Vagina (tissue), 2 donors: ENCODE measurements at regions not wholly inside any gene's neighbourhood (a gene's known extent, or its start where the extent isn't known, plus 50 kb on each side); places are given as distances from the start of the nearest gene placed in this dataset.

Experiments
- POLR2A ChIP-seq, 2 donors: fragments of 450-650 bp; IDR thresholded peaks; one replicate each; pipeline ENCODE4 v1.6.1; 2017; ENCODE audit warnings: antibody characterized with exemption in 2 of 2, mild to moderate bottlenecking in 2 of 2, moderate library complexity in 2 of 2
- POLR2AphosphoS5 ChIP-seq, 2 donors: sonication (generic); formaldehyde crosslinking; IDR thresholded peaks; one replicate each; pipeline ENCODE4 v1.9.0; 2017; ENCODE audit warnings: antibody characterized with exemption in 2 of 2, mild to moderate bottlenecking in 2 of 2, low read depth in 1 of 2; ENCODE audit not compliant: insufficient read depth in 1 of 2
- TF ChIP-seq, protein P1 (sequence below), 3 experiments: fragments of 450-650 bp in 2 of 3; fragments of 200-600 bp in 1 of 3; sonication (generic) in 1 of 3; IDR thresholded peaks; one replicate each; pipeline ENCODE4 v1.5.1; 2017 to 2019; ENCODE audit warnings: antibody characterized with exemption in 3 of 3, mild to moderate bottlenecking in 2 of 3, moderate library complexity in 2 of 3

DNA sequence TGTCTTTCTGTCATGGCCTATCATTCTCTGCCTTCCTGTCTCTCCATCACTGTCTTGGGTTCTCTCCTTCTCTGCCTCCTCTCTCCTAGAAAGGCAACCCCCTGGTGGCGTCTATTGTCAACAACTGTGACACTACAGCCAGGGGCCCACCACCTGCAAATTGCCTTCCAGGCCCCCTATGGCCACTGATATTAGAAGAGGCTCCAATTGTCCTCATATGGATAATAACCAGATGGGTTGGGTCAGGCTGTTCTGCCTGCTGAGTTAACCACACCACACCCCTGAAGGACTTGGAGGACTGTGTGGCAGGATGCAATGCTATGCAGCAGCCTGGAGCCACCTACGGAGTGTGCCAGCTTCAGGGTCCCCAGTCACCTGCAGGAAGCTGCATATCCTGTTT, 665.0 kb downstream of the NTRK3 start:
- TF ChIP-seq, protein P1, sequence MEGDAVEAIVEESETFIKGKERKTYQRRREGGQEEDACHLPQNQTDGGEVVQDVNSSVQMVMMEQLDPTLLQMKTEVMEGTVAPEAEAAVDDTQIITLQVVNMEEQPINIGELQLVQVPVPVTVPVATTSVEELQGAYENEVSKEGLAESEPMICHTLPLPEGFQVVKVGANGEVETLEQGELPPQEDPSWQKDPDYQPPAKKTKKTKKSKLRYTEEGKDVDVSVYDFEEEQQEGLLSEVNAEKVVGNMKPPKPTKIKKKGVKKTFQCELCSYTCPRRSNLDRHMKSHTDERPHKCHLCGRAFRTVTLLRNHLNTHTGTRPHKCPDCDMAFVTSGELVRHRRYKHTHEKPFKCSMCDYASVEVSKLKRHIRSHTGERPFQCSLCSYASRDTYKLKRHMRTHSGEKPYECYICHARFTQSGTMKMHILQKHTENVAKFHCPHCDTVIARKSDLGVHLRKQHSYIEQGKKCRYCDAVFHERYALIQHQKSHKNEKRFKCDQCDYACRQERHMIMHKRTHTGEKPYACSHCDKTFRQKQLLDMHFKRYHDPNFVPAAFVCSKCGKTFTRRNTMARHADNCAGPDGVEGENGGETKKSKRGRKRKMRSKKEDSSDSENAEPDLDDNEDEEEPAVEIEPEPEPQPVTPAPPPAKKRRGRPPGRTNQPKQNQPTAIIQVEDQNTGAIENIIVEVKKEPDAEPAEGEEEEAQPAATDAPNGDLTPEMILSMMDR (IDR thresholded peaks at IDR 0.05) = no peak
- no peak for TF ChIP-seq POLR2A (IDR thresholded peaks at IDR 0.05)
- no peak for TF ChIP-seq POLR2AphosphoS5 (IDR thresholded peaks at IDR 0.05; ENCODE audit: insufficient read depth in 1 of 2, low read depth in 1 of 2)
